ENCODE measurements at regions not wholly inside any gene's neighbourhood (a gene's known extent, or its start where the extent isn't known, plus 50 kb on each side); places are given as distances from the start of the nearest gene placed in this dataset.

DNA sequence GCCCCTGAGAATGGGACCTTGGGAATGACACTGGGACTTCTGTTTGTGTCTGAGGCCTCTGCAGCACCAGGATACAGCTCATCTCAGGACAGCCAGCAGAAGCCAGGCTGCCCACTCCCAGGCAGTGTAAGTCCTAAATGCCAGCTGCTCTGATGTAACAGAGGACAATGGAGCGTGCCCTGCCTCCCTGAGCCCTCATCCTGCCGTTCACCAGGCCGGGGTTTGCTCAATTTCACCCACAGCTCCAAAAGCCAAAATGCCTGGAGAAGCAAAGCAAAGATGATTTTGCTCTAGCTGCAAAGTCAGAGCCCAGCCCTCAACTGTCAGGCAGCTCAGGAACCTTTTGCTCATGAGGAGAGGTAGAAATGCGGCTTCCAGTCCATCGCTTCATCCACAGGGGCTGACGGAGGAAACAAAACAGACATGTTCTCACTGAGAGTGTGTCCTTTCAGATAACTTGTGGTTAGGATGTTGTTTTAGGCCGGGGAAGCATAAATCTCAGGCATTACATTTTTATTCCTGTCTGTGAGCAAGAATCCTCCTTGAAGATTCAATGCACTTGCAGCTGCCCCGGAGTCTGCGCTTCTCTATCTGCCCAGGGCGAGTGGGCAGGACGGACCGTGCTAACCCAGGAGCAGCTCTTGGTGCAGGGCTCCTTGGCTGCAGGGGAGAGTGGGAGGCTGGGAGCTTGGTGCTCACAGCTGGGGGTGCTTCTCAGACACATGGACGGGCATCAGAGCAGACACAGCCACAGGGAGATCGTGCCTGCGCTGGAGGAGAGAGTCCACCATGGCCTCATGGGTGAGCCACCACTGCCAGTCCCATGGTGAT lies 83.2 kb upstream of the CHST15 start:
- DNase-seq (ENCODE audit: low read depth in 2 of 2), result peak; percentile 22 to 26
- no peak overlapping the region for H3K4me3 ChIP-seq (replicated peaks in 1 of 2; ENCODE audit: low read depth in 2 of 2, low read length in 2 of 2)
- TF ChIP-seq, protein P1, sequence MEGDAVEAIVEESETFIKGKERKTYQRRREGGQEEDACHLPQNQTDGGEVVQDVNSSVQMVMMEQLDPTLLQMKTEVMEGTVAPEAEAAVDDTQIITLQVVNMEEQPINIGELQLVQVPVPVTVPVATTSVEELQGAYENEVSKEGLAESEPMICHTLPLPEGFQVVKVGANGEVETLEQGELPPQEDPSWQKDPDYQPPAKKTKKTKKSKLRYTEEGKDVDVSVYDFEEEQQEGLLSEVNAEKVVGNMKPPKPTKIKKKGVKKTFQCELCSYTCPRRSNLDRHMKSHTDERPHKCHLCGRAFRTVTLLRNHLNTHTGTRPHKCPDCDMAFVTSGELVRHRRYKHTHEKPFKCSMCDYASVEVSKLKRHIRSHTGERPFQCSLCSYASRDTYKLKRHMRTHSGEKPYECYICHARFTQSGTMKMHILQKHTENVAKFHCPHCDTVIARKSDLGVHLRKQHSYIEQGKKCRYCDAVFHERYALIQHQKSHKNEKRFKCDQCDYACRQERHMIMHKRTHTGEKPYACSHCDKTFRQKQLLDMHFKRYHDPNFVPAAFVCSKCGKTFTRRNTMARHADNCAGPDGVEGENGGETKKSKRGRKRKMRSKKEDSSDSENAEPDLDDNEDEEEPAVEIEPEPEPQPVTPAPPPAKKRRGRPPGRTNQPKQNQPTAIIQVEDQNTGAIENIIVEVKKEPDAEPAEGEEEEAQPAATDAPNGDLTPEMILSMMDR (IDR thresholded peaks at IDR 0.05; ENCODE audit: low read depth, low read length), result no peak

DNA sequence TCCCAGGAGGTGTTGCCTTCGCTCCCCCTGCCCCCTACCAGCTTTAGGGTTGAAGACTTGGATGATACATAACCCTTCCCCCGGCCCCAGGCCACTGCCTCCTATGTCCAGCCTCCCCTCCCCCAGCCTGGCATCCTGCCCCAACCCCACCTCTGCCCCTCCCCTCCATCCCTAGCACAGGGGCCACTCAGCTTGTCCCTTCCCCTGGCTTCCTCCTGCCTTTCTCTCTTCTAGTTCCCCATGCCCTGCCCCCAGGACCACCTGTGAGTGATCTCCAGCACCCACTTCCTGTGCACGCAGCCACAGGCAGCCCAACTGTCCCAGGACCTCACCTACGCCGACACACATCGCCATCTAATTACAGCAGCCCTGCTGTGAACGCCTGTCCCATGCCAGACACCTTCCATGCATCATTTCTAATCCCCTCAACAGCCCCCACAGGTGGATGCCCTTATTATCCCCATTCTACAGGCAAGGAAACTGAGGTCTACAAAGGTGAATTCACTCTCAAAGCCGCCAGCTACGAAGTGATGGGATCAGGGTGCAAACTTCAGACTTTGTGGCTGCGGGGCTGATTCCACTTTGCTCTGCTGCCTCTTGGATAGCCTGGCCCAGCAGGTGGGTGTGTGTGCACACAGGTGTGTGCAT lies 82.4 kb upstream of the CHST15 start:
- DNase-seq (ENCODE audit: low read depth in 2 of 2), result no peak
- no peak overlapping the region for H3K4me3 ChIP-seq (replicated peaks in 1 of 2; ENCODE audit: low read depth in 2 of 2, low read length in 2 of 2)
- TF ChIP-seq, protein P1 (IDR thresholded peaks at IDR 0.05; ENCODE audit: low read depth, low read length), result no peak

DNA sequence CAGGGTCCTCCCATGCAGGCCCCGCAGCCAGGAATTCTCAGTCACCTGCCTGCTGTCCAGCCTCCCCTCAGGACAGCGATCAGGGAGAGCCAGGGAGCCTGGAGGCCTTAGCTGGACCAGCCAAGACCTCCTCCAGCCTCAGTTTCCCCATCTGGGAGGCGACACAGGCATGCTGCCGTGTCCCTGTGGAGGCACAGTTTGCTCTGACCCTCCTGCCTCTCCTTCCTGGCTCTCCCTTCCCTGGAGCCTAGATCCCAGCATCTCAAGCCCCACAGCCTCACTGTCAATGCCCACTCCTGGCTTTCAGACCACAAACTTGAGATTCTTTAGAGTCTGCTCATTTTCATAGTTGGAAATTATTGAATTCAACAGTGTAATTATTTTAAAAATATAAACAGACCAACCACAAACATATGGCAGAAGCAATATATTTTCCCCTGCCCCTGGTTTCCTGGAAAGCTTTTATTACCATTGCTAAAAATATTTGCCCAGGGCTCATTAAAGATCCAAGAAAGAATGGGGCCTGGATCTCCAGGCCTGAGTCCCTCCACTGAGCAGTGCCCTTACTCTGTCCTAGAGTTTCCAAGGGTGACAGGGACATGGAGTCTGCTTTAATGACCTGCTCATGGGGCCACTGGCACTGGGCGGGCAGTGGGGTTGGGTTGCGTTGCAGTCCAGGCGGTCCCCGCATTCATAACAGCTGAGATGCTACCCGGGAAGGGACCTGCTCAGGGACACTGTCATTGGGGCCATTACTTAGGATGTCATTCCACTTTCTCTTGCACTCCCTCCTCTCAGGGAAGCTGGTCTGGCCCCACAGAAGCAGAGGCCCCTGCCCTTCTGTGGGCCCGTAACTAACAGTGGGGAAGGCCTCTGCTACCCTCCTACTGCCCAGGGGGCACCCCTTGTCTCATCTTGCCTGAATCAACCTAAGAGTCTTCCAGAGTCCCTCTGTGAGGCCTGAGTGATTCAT lies 81.6 kb upstream of the CHST15 start:
- no peak overlapping the region for H3K4me3 ChIP-seq (replicated peaks in 1 of 2; ENCODE audit: low read depth in 2 of 2, low read length in 2 of 2)
- DNase-seq (ENCODE audit: low read depth in 2 of 2), result no peak
- TF ChIP-seq, protein P1 (IDR thresholded peaks at IDR 0.05; ENCODE audit: low read depth, low read length), result no peak

DNA sequence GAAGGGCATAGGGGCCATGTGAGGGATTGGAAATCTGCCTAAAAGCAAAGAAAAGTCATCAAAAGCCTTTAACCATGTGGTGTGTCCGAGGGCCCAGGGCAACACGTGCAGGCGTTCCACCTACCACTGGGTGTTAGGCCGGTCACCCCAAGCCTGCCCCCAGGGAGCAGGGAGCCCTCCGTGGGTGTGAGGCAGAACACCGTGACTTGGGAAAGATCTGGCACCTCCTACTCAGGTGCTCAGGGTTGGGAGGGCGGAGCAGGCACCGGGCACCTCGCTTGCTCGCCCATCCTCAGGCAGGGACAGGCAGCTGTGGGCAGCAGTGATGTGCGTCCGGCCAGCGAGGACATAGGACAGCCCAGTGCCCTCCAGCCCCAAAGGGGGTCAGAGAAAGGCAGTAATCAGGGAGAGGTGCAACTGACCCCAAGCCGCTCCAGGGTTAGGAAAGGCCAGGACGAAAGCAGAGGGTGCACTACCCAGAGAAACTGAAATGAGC lies 80.7 kb upstream of the CHST15 start:
- no peak overlapping the region for H3K4me3 ChIP-seq (replicated peaks in 1 of 2; ENCODE audit: low read depth in 2 of 2, low read length in 2 of 2)
- no peak for DNase-seq (ENCODE audit: low read depth in 2 of 2)
- TF ChIP-seq, protein P1 (IDR thresholded peaks at IDR 0.05; ENCODE audit: low read depth, low read length), result no peak

DNA sequence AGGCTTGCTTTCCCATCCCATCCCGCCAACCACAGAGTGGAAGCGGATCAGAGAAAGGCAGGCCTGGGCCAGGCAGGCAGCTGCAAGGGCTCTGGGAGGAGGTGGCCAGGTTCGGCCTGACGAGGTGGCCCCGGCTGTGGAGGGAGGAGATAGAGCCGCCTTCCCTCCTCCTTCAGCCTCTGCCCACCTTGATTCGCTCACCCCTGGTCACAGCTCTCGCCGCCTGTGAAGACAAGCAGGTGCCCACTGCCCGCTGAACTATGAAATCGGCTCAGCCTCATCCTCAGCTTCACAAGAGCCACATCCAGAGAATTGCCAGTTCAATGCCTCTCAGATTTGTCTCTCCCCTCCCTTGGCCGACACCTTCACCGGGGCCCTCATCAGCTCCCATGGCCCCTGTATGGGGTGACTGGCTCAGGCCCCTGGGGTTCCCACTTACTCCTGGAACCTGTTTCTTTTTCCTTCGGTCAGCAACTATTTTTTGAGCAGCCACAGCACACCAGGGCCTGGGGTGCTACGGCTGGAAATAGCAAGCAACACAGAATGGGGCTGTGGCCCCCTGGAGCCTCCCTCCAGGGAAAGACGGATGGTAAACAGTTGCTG lies 80.0 kb upstream of the CHST15 start:
- no peak for DNase-seq (ENCODE audit: low read depth in 2 of 2)
- H3K4me3 ChIP-seq (replicated peaks in 1 of 2; ENCODE audit: low read depth in 2 of 2, low read length in 2 of 2), result no peak overlapping the region
- TF ChIP-seq, protein P1 (IDR thresholded peaks at IDR 0.05; ENCODE audit: low read depth, low read length), result no peak
